MM.1S (cell line): ENCODE measurements at regions not wholly inside any gene's neighbourhood (a gene's known extent, or its start where the extent isn't known, plus 50 kb on each side); places are given as distances from the start of the nearest gene placed in this dataset.
A peak's percentile ranks its signal among the peaks of the same experiment; 100 is the strongest.

Experiments
- DNase-seq: peaks from one replicate; pipeline ENCODE4 v3.0.0-alpha.2; 2015
- H2AFZ ChIP-seq: fragments of 300-600 bp; sonication (generic); 2 replicates; pipeline ENCODE4 v1.6.0; 2016; ENCODE audit warnings: antibody characterized with exemption, low read length
- H3F3A ChIP-seq: fragments of 300-600 bp; sonication (generic); 2 replicates; pipeline ENCODE4 v1.6.1; 2016; ENCODE audit warnings: mild to moderate bottlenecking, antibody characterized with exemption, low read length, moderate library complexity, mixed read lengths; ENCODE audit not compliant: insufficient read depth
- H3K27ac ChIP-seq: fragments of 300-600 bp; sonication (generic); 2 replicates; pipeline ENCODE4 v1.5.1; 2016; ENCODE audit warnings: mild to moderate bottlenecking, low read length
- H3K27me3 ChIP-seq: fragments of 300-600 bp; sonication (generic); replicated peaks from 2 replicates; pipeline ENCODE4 v1.6.0; 2016; ENCODE audit warnings: low read length; ENCODE audit not compliant: insufficient read depth
- H3K36me3 ChIP-seq: fragments of 300-600 bp; sonication (generic); replicated peaks from 2 replicates; pipeline ENCODE4 v1.6.1; 2016; ENCODE audit warnings: mild to moderate bottlenecking, low read length, mixed read lengths; ENCODE audit not compliant: insufficient read depth
- H3K4me1 ChIP-seq: fragments of 300-600 bp; sonication (generic); 2 replicates; pipeline ENCODE4 v1.6.1; 2016; ENCODE audit warnings: low read length, mixed read lengths
- H3K4me2 ChIP-seq: fragments of 300-600 bp; sonication (generic); 2 replicates; pipeline ENCODE4 v1.6.0; 2016; ENCODE audit warnings: low read depth, low read length
- H3K4me3 ChIP-seq: fragments of 300-600 bp; sonication (generic); 2 replicates; pipeline ENCODE4 v1.5.1; 2016; ENCODE audit warnings: low read length, mixed read lengths
- H3K79me2 ChIP-seq: fragments of 300-600 bp; sonication (generic); 2 replicates; pipeline ENCODE4 v1.6.1; 2016; ENCODE audit warnings: mixed run types, low read length, mixed read lengths
- H3K9ac ChIP-seq: fragments of 300-600 bp; sonication (generic); 2 replicates; pipeline ENCODE4 v1.6.1; 2016; ENCODE audit warnings: low read length, mixed read lengths
- H3K9me2 ChIP-seq: fragments of 300-600 bp; sonication (generic); replicated peaks from 2 replicates; pipeline ENCODE4 v1.6.1; 2016; ENCODE audit warnings: mild to moderate bottlenecking, low read length, mixed read lengths; ENCODE audit not compliant: insufficient read depth
- H3K9me3 ChIP-seq: fragments of 300-600 bp; sonication (generic); replicated peaks from 2 replicates; pipeline ENCODE4 v1.6.1; 2016; ENCODE audit warnings: mild to moderate bottlenecking, low read length, mixed read lengths; ENCODE audit not compliant: insufficient read depth
- H4K20me1 ChIP-seq: fragments of 300-600 bp; sonication (generic); 2 replicates; pipeline ENCODE4 v1.6.1; 2016; ENCODE audit warnings: mild to moderate bottlenecking, low read length, moderate library complexity, mixed read lengths; ENCODE audit not compliant: insufficient read depth
- EZH2 ChIP-seq: fragments of 300-600 bp; sonication (generic); optimal IDR thresholded peaks from 2 replicates; pipeline ENCODE3; 2017; ENCODE audit warnings: low read depth, mild to moderate bottlenecking, antibody characterized with exemption, low read length, mixed read lengths
- EZH2phosphoT487 ChIP-seq: fragments of 300-600 bp; sonication (generic); IDR thresholded peaks from 2 replicates; pipeline ENCODE4 v1.6.1; 2018; ENCODE audit warnings: antibody characterized with exemption, low read length
- TF ChIP-seq, protein P1 (sequence below): fragments of 300-600 bp; sonication (generic); IDR thresholded peaks from 2 replicates; pipeline ENCODE4 v1.5.1; 2016; ENCODE audit warnings: antibody characterized with exemption, low read length, mixed read lengths

DNA sequence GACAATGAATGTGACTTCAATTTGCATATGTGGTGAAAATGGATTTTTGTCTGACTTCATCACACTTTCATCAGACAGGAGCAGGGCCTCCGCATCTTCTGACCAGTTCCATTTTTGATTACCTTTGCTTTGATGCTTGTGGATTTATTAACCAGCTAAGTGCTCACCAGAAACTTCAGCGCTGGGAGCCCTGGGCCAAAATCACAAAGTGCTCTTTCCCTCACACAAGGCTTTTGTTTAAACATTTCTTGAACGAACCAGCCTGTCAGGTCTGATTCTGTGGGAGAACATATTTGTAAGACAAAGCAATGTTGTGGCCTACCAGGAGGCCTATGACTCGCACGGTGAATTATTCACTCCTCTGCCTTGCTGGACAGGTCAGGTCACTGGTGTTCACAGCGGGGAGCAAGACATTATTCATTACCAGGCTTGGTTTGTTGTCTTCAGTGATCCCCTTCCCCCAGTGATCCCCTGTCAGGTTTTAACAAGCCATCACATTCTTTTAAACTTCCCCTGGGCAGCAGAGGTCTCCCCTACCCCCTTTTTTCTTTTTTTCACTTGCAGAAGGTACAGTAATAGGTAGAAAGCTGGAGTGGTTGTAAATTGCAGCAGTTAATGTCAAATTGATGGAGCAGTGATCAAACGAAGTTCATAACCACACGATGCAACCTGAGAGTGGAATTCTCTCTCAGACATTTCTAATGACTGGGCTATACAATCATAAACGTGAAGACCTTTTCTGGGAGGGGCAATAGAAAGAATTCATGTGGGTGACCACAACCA lies 167.5 kb upstream of the PRICKLE1 start:
- Histone ChIP-seq H3K9ac (no peak overlapping the region), H3K36me3 (no peaks in the 10 kb centered on the region), H3K9me2 (no peaks in the 10 kb centered on the region), H3F3A (no peaks in the 10 kb centered on the region), H3K27me3 (no peaks in the 10 kb centered on the region), H3K27ac (no peak overlapping the region), H3K4me3 (no peak overlapping the region), H3K4me2 (no peak overlapping the region), H2AFZ (no peak overlapping the region), H4K20me1 (no peaks in the 10 kb centered on the region), H3K79me2 (no peaks in the 10 kb centered on the region), H3K9me3 (no peaks in the 10 kb centered on the region), H3K4me1 (no peaks in the 10 kb centered on the region)
- peak; percentile 15 for DNase-seq
- no peak for TF ChIP-seq EZH2phosphoT487
- TF ChIP-seq EZH2, result no peak
- TF ChIP-seq, protein P1, sequence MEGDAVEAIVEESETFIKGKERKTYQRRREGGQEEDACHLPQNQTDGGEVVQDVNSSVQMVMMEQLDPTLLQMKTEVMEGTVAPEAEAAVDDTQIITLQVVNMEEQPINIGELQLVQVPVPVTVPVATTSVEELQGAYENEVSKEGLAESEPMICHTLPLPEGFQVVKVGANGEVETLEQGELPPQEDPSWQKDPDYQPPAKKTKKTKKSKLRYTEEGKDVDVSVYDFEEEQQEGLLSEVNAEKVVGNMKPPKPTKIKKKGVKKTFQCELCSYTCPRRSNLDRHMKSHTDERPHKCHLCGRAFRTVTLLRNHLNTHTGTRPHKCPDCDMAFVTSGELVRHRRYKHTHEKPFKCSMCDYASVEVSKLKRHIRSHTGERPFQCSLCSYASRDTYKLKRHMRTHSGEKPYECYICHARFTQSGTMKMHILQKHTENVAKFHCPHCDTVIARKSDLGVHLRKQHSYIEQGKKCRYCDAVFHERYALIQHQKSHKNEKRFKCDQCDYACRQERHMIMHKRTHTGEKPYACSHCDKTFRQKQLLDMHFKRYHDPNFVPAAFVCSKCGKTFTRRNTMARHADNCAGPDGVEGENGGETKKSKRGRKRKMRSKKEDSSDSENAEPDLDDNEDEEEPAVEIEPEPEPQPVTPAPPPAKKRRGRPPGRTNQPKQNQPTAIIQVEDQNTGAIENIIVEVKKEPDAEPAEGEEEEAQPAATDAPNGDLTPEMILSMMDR, result no peak

DNA sequence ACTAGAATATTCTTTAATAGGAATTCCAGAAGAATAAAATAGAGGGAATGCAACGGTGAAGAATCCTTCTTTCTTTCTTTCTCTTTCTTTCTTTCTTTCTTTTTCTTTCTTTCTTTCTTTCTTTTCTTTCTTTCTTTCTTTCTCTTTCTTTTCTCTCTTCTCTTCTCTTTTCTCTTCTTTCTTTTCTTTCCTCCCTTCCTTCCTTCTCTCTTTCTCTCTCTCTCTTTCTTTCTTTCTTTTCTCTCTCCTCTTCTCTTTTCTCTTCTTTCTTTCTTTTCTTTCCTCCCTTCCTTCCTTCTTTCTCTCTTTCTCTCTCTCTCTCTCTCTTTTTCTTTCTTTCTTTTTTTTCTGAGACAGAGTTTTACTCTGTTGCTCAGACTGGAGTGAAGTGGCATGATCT lies 160.8 kb upstream of the PRICKLE1 start:
- TF ChIP-seq, protein P1, result no peak
- TF ChIP-seq EZH2 (no peak), EZH2phosphoT487 (no peak)
- Histone ChIP-seq H3K9me2 (no peaks in the 10 kb centered on the region), H3K79me2 (no peaks in the 10 kb centered on the region), H3K4me2 (no peak overlapping the region), H3K9me3 (no peaks in the 10 kb centered on the region), H3K4me3 (no peak overlapping the region), H3K27me3 (no peaks in the 10 kb centered on the region), H2AFZ (no peak overlapping the region), H3K4me1 (no peaks in the 10 kb centered on the region), H3K27ac (no peak overlapping the region), H4K20me1 (no peaks in the 10 kb centered on the region), H3K36me3 (no peaks in the 10 kb centered on the region), H3F3A (no peaks in the 10 kb centered on the region), H3K9ac (no peak overlapping the region)
- no peak for DNase-seq

DNA sequence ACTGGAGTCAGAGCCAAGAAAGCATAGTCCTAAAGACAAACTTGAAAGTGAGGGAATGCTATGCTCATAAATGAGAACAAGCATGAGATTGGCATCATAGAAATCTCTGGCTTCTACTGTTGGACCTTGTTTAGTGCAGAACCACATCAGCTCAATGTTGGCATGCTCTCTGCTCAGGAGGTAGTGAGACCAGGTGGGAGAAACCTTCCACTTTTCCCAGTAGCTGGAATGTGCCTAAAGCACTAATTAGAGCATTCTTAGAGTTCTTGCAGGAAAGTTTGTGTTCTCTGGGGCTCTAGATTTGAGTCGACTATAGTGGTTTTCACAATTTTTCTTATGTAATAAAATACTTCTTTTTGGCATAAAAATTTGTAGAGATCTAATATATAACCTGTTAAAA lies 159.7 kb upstream of the PRICKLE1 start:
- H4K20me1 ChIP-seq, result no peaks in the 10 kb centered on the region
- H3F3A ChIP-seq, result no peaks in the 10 kb centered on the region
- no peaks in the 10 kb centered on the region for H3K36me3 ChIP-seq
- H3K9ac ChIP-seq, result no peak overlapping the region
- H2AFZ ChIP-seq, result no peak overlapping the region
- no peak for DNase-seq
- H3K4me1 ChIP-seq, result no peaks in the 10 kb centered on the region
- no peaks in the 10 kb centered on the region for H3K27me3 ChIP-seq
- no peak overlapping the region for H3K27ac ChIP-seq
- TF ChIP-seq EZH2phosphoT487 (no peak), EZH2 (no peak)
- TF ChIP-seq, protein P1, result no peak
- no peaks in the 10 kb centered on the region for H3K9me3 ChIP-seq
- H3K4me3 ChIP-seq, result no peak overlapping the region
- no peak overlapping the region for H3K4me2 ChIP-seq
- H3K79me2 ChIP-seq, result no peaks in the 10 kb centered on the region
- H3K9me2 ChIP-seq, result no peaks in the 10 kb centered on the region
